Gastrocnemius medialis (tissue), 4 donors: ENCODE measurements at regions not wholly inside any gene's neighbourhood (a gene's known extent, or its start where the extent isn't known, plus 50 kb on each side); places are given as distances from the start of the nearest gene placed in this dataset.

Source experiments
- ATAC-seq, 2 donors: fragments of 150-250 bp; one replicate each; pipeline ENCODE4 v1.9.1; 2016
- DNase-seq, 2 donors: peaks; one replicate each; pipeline ENCODE4 v3.0.0-alpha.2; 2019
- H3K27ac ChIP-seq, 4 donors: fragments of 200-600 bp; sonication (generic); 1 replicate in 1 of 4; 2 replicates in 3 of 4; pipeline ENCODE4 v1.5.1; 2016 to 2018; ENCODE audit warnings: mild to moderate bottlenecking in 2 of 4, moderate library complexity in 1 of 4
- H3K27me3 ChIP-seq, 3 donors: fragments of 200-600 bp; sonication (generic) in 2 of 3; 1 replicate in 1 of 3; 2 replicates in 2 of 3; pipeline versions ENCODE4 v1.5.1 to v1.6.0; 2016 to 2019; ENCODE audit warnings: mild to moderate bottlenecking in 1 of 3, moderate library complexity in 1 of 3
- H3K36me3 ChIP-seq, 2 donors: fragments of 200-600 bp; sonication (generic) in 1 of 2; one replicate each; pipeline ENCODE4 v1.5.1; 2017 to 2018
- H3K4me1 ChIP-seq, 2 donors: fragments of 200-600 bp; sonication (generic) in 1 of 2; one replicate each; pipeline ENCODE4 v1.5.1; 2016 to 2017; ENCODE audit warnings: mild to moderate bottlenecking in 2 of 2
- H3K4me3 ChIP-seq, 4 donors: fragments of 200-600 bp; sonication (generic) in 3 of 4; 1 replicate in 1 of 4; 2 replicates in 3 of 4; pipeline ENCODE4 v1.5.1; 2016 to 2019; ENCODE audit warnings: mild to moderate bottlenecking in 2 of 4
- H3K9me3 ChIP-seq, 3 donors: fragments of 200-600 bp; sonication (generic) in 2 of 3; 1 replicate in 1 of 3; 2 replicates in 2 of 3; pipeline ENCODE4 v1.5.1; 2016 to 2019
- CTCF ChIP-seq, 5 experiments: fragments of 450-650 bp in 3 of 5; fragments of 200-600 bp in 2 of 5; sonication (generic) in 2 of 5; IDR thresholded peaks in 4 of 5; conservative IDR thresholded peaks in 1 of 5; 1 replicate in 4 of 5; 2 replicates in 1 of 5; pipeline ENCODE4 v1.5.1; 2016 to 2019; ENCODE audit warnings: antibody characterized with exemption in 5 of 5, mild to moderate bottlenecking in 3 of 5, moderate library complexity in 3 of 5
- POLR2A ChIP-seq, 2 donors: fragments of 450-650 bp; IDR thresholded peaks; one replicate each; pipeline ENCODE4 v1.6.1; 2017; ENCODE audit warnings: antibody characterized with exemption in 2 of 2, mild to moderate bottlenecking in 2 of 2, moderate library complexity in 2 of 2
- in situ Hi-C, 4 donors: fragments of 200-750 bp; cut with MboI; loops; one replicate each; pipeline versions ENCODE4 v1.15.0 to v1.8.0; 2017; ENCODE audit warnings: low sequenced_read_pairs in 4 of 4
- intact Hi-C: fragments of 100-400 bp; cut with DNase I; formaldehyde crosslinking; loops from one replicate; pipeline ENCODE4 v1.15.1; 2023; ENCODE audit warnings: low total_unique reads

- H3K36me3 ChIP-seq, result no peaks in the 10 kb centered on the region
- H3K27ac ChIP-seq, result no peak overlapping the region
- H3K9me3 ChIP-seq, result no peaks in the 10 kb centered on the region
- intact Hi-C loops, result no loop called here
- in situ Hi-C loops, result no loop called here
- no peak for TF ChIP-seq POLR2A (IDR thresholded peaks at IDR 0.05)
- H3K27me3 ChIP-seq, result peaks cover 0 to 7% (median 0%) of the 10 kb centered on the region in 3 donors
- H3K4me1 ChIP-seq, result no peaks in the 10 kb centered on the region
- no peak overlapping the region for H3K4me3 ChIP-seq
- DNase-seq (no peak), ATAC-seq (no peak)
Observed at GRCh38 chr22:48863965-48864528, 963.6 kb downstream of the BRD1 start.

- in situ Hi-C loops, result no loop called here
- no peak for DNase-seq
- intact Hi-C loops, result no loop called here
Observed at GRCh38 chr22:48860557-48860956, 967.1 kb downstream of the BRD1 start.

GRCh38 chr22:48858856-48859255, 968.8 kb downstream of the BRD1 start:
- in situ Hi-C loops (no loop called here), intact Hi-C loops (no loop called here)
- ATAC-seq (no peak), DNase-seq (no peak)
- H3K4me3 ChIP-seq, result no peak overlapping the region
- H3K27me3 ChIP-seq, result peaks cover 0 to 5% (median 0%) of the 10 kb centered on the region in 3 donors
- no peak for TF ChIP-seq POLR2A (IDR thresholded peaks at IDR 0.05)
- no peak for TF ChIP-seq CTCF (IDR thresholded peaks at IDR 0.05 in 4 of 5, conservative IDR thresholded peaks at IDR 0.05 in 1 of 5)
- H3K36me3 ChIP-seq, result no peaks in the 10 kb centered on the region
- H3K27ac ChIP-seq, result no peak overlapping the region
- no peaks in the 10 kb centered on the region for H3K4me1 ChIP-seq
- no peaks in the 10 kb centered on the region for H3K9me3 ChIP-seq

More at GRCh38 chr22:48860557-48860956, 967.1 kb downstream of the BRD1 start:
- Histone ChIP-seq H3K27ac (no peak overlapping the region), H3K4me3 (no peak overlapping the region), H3K27me3 (peaks cover 0 to 7% (median 0%) of the 10 kb centered on the region in 3 donors), H3K36me3 (no peaks in the 10 kb centered on the region), H3K9me3 (no peaks in the 10 kb centered on the region), H3K4me1 (no peaks in the 10 kb centered on the region)
- no peak for ATAC-seq
- no peak for TF ChIP-seq POLR2A (IDR thresholded peaks at IDR 0.05)

GRCh38 chr22:48858121-48858520, 969.6 kb downstream of the BRD1 start:
- Histone ChIP-seq H3K27me3 (peaks cover 0 to 5% (median 0%) of the 10 kb centered on the region in 3 donors), H3K4me3 (no peak overlapping the region), H3K9me3 (no peaks in the 10 kb centered on the region), H3K4me1 (no peaks in the 10 kb centered on the region), H3K36me3 (no peaks in the 10 kb centered on the region), H3K27ac (no peak overlapping the region)
- ATAC-seq (no peak), DNase-seq (no peak)
- in situ Hi-C loops (no loop called here), intact Hi-C loops (no loop called here)
- no peak for TF ChIP-seq CTCF (IDR thresholded peaks at IDR 0.05 in 4 of 5, conservative IDR thresholded peaks at IDR 0.05 in 1 of 5)
- no peak for TF ChIP-seq POLR2A (IDR thresholded peaks at IDR 0.05)

- Histone ChIP-seq H3K27me3 (peaks cover 0 to 5% (median 0%) of the 10 kb centered on the region in 3 donors), H3K9me3 (no peaks in the 10 kb centered on the region), H3K27ac (no peak overlapping the region), H3K4me1 (no peaks in the 10 kb centered on the region), H3K36me3 (no peaks in the 10 kb centered on the region), H3K4me3 (no peak overlapping the region)
- in situ Hi-C loops (no loop called here), intact Hi-C loops (no loop called here)
- no peak for ATAC-seq
- no peak for DNase-seq
- TF ChIP-seq POLR2A (IDR thresholded peaks at IDR 0.05) (no peak), CTCF (IDR thresholded peaks at IDR 0.05 in 4 of 5, conservative IDR thresholded peaks at IDR 0.05 in 1 of 5) (no peak)
Observed at GRCh38 chr22:48857202-48857805, 970.4 kb downstream of the BRD1 start.

GRCh38 chr22:48856308-48856615, 971.4 kb downstream of the BRD1 start:
- ATAC-seq (no peak), DNase-seq (no peak)
- Histone ChIP-seq H3K9me3 (no peaks in the 10 kb centered on the region), H3K4me1 (no peaks in the 10 kb centered on the region), H3K4me3 (no peak overlapping the region), H3K27ac (no peak overlapping the region), H3K36me3 (no peaks in the 10 kb centered on the region), H3K27me3 (peaks cover 0 to 5% (median 0%) of the 10 kb centered on the region in 3 donors)
- in situ Hi-C loops (no loop called here), intact Hi-C loops (no loop called here)
- no peak for TF ChIP-seq CTCF (IDR thresholded peaks at IDR 0.05 in 4 of 5, conservative IDR thresholded peaks at IDR 0.05 in 1 of 5)
- TF ChIP-seq POLR2A (IDR thresholded peaks at IDR 0.05), result no peak
